Embryonic facial prominence (tissue), 1 donor: ENCODE measurements at regions not wholly inside any gene's neighbourhood (a gene's known extent, or its start where the extent isn't known, plus 50 kb on each side); places are given as distances from the start of the nearest gene placed in this dataset.

Experiments
- DNase-seq: peaks from one replicate; pipeline ENCODE4 v3.0.0-alpha.2; 2016; ENCODE audit errors: extremely low spot score

GRCh38 chr2:54392555-54393324 is 63.4 kb upstream of the SPTBN1 start:
- DNase-seq, result no peak

- DNase-seq, result no peak
Observed at GRCh38 chr2:54394392-54394791, 61.7 kb upstream of the SPTBN1 start.

- no peak for DNase-seq
Observed at GRCh38 chr2:54396107-54396506, 60.0 kb upstream of the SPTBN1 start.

- no peak for DNase-seq
Observed at GRCh38 chr2:54396798-54397197, 59.3 kb upstream of the SPTBN1 start.

GRCh38 chr2:54397426-54397825 is 58.7 kb upstream of the SPTBN1 start:
- no peak for DNase-seq

- no peak for DNase-seq
Observed at GRCh38 chr2:54401554-54401953, 54.6 kb upstream of the SPTBN1 start.

GRCh38 chr2:54402350-54402749 is 53.8 kb upstream of the SPTBN1 start:
- DNase-seq, result no peak

- no peak for DNase-seq
Observed at GRCh38 chr2:54403512-54404238, 52.5 kb upstream of the SPTBN1 start.

GRCh38 chr2:54404270-54404669 is 51.9 kb upstream of the SPTBN1 start:
- no peak for DNase-seq

- no peak for DNase-seq
Observed at GRCh38 chr2:54406031-54406430, 50.1 kb upstream of the SPTBN1 start.
